Smooth muscle cell (in vitro differentiated cells): ENCODE measurements at regions not wholly inside any gene's neighbourhood (a gene's known extent, or its start where the extent isn't known, plus 50 kb on each side); places are given as distances from the start of the nearest gene placed in this dataset.
"Not testable (repeated sequence)": the region's sequence is repeated elsewhere in the genome, so short reads cannot be mapped to it uniquely, and the experiment has no call there.

ENCODE experiments used
- DNase-seq: peaks from one replicate; lab custom pipeline; 2025; ENCODE audit not compliant: unreplicated experiment; lab: John Stamatoyannopoulos, UW
- H2AFZ ChIP-seq: fragments of 200-600 bp; sonication (generic); 2 replicates; pipeline ENCODE4 v1.6.0; 2016; ENCODE audit warnings: antibody characterized with exemption, low read depth, mild to moderate bottlenecking
- H3F3A ChIP-seq: fragments of 200-600 bp; sonication (generic); 2 replicates; pipeline ENCODE4 v1.6.0; 2017; ENCODE audit warnings: antibody characterized with exemption, low read depth
- H3K27ac ChIP-seq: fragments of 200-600 bp; sonication (generic); 2 replicates; pipeline ENCODE4 v1.5.1; 2016; ENCODE audit warnings: low read depth, mild to moderate bottlenecking
- H3K27me3 ChIP-seq: fragments of 200-600 bp; sonication (generic); 2 replicates; pipeline ENCODE4 v1.6.1; 2016; ENCODE audit warnings: low read depth, mild to moderate bottlenecking
- H3K36me3 ChIP-seq: fragments of 200-600 bp; sonication (generic); 2 replicates; pipeline ENCODE4 v1.5.1; 2016; ENCODE audit warnings: low read depth
- H3K4me1 ChIP-seq: fragments of 200-600 bp; sonication (generic); 2 replicates; pipeline ENCODE4 v1.5.1; 2016; ENCODE audit warnings: low read depth
- H3K4me2 ChIP-seq: fragments of 200-600 bp; sonication (generic); 2 replicates; pipeline ENCODE4 v1.6.0; 2016; ENCODE audit warnings: mild to moderate bottlenecking
- H3K4me3 ChIP-seq: fragments of 200-600 bp; sonication (generic); 2 replicates; pipeline ENCODE4 v1.5.1; 2016; ENCODE audit warnings: mild to moderate bottlenecking
- H3K79me2 ChIP-seq: fragments of 200-600 bp; sonication (generic); 2 replicates; pipeline ENCODE4 v1.6.0; 2016; ENCODE audit warnings: low read depth, mild to moderate bottlenecking
- H3K9ac ChIP-seq: fragments of 200-600 bp; sonication (generic); 2 replicates; pipeline ENCODE4 v1.6.0; 2016; ENCODE audit warnings: low read depth
- H3K9me3 ChIP-seq: fragments of 200-600 bp; sonication (generic); replicated peaks from 2 replicates; pipeline ENCODE4 v1.5.1; 2016; ENCODE audit warnings: low read depth
- H4K20me1 ChIP-seq: fragments of 200-600 bp; sonication (generic); 2 replicates; pipeline ENCODE4 v1.6.0; 2016; ENCODE audit warnings: low read depth
- WGBS: methylation state at CpG from one replicate; pipeline ENCODE4 v1.1.7; 2016; ENCODE audit warnings: low lambda C conversion rate; 5-methylcytosine and 5-hydroxymethylcytosine counted together
- TF ChIP-seq, protein P1 (sequence below): fragments of 200-600 bp; sonication (generic); IDR thresholded peaks from 2 replicates; pipeline ENCODE4 v1.5.1; 2017; ENCODE audit warnings: borderline replicate concordance, mild to moderate bottlenecking, antibody characterized with exemption; ENCODE audit not compliant: insufficient read depth, poor library complexity, severe bottlenecking

DNA sequence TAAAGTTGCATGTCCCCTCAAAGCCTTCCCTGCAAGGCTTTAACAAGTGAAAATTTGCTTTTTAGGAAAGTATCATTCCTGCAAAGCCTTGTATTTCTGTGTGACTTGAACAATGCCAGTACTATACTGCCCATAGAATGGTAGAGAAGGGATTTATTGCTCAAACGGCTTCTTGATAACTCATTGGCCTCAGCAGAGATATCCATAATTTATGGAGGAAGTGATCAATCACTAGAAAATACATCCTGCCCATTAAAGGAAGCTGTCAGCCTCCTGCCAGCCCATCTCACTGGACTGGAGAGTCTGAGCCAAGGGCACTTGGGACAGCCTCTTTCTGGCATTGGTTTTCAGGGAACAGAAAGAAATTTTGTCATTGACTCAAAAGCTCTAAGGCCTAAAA, 152.6 kb downstream of the XPNPEP1 start:
- Histone ChIP-seq H3K4me3 (no peak overlapping the region), H3K27me3 (no peaks in the 10 kb centered on the region), H3K9me3 (no peaks in the 10 kb centered on the region), H4K20me1 (no peaks in the 10 kb centered on the region), H3K4me2 (no peak overlapping the region), H3K9ac (no peak overlapping the region), H3K4me1 (no peaks in the 10 kb centered on the region), H3F3A (peaks cover 6% of the 10 kb centered on the region), H3K36me3 (no peaks in the 10 kb centered on the region), H3K79me2 (no peaks in the 10 kb centered on the region), H3K27ac (no peak overlapping the region), H2AFZ (no peak overlapping the region)
- no peak for DNase-seq
- 20% methylated on average over 1 of the region's 1 CpG for WGBS
- TF ChIP-seq, protein P1, sequence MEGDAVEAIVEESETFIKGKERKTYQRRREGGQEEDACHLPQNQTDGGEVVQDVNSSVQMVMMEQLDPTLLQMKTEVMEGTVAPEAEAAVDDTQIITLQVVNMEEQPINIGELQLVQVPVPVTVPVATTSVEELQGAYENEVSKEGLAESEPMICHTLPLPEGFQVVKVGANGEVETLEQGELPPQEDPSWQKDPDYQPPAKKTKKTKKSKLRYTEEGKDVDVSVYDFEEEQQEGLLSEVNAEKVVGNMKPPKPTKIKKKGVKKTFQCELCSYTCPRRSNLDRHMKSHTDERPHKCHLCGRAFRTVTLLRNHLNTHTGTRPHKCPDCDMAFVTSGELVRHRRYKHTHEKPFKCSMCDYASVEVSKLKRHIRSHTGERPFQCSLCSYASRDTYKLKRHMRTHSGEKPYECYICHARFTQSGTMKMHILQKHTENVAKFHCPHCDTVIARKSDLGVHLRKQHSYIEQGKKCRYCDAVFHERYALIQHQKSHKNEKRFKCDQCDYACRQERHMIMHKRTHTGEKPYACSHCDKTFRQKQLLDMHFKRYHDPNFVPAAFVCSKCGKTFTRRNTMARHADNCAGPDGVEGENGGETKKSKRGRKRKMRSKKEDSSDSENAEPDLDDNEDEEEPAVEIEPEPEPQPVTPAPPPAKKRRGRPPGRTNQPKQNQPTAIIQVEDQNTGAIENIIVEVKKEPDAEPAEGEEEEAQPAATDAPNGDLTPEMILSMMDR: no peak

DNA sequence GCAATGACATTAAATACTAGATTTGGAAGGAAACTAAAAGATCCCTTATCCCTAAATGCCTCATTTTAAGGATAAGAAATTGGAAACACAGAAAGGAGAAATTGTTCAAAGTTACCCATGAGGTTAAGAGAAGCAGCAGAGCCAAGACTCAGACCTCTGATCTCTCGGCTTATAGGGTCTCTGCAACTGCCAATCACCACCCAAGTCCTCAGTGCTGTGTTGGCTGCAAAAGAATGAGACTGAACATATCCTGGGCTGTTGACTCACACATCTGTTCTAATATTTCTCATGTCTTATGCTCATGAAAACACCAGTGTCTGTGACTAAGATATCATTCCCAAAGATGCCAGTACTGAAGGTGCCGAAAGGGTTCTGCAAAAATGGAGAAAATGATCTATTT, 153.3 kb downstream of the XPNPEP1 start:
- Histone ChIP-seq H3K79me2 (no peaks in the 10 kb centered on the region), H3F3A (peaks cover 6% of the 10 kb centered on the region), H4K20me1 (no peaks in the 10 kb centered on the region), H2AFZ (no peak overlapping the region), H3K9me3 (no peaks in the 10 kb centered on the region), H3K4me1 (no peaks in the 10 kb centered on the region), H3K9ac (no peak overlapping the region), H3K27me3 (no peaks in the 10 kb centered on the region), H3K27ac (no peak overlapping the region), H3K4me2 (no peak overlapping the region), H3K36me3 (no peaks in the 10 kb centered on the region), H3K4me3 (no peak overlapping the region)
- DNase-seq: no peak
- 68% methylated on average over 2 of the region's 2 CpGs for WGBS
- TF ChIP-seq, protein P1: no peak

DNA sequence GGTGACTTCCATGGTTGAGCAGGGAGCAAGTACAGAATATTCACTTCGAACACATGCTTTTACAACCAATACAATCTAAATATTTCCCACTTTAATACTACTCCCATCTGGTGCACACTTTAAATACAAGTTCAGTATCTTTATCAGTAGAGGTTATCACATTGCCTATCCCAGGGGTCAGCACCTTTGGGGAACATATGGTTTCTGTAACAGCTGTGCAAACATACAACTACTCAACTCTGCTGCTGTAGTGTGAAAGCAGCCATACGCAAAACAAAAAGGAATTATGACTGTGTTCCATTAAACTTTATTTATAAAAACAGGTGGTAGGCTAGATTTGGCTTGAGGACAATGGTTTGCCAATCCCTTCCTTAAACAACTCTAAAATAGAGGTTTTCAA, 157.5 kb downstream of the XPNPEP1 start:
- 90% methylated on average over 2 of the region's 2 CpGs for WGBS
- Histone ChIP-seq H3K4me2 (no peak overlapping the region), H4K20me1 (no peaks in the 10 kb centered on the region), H3F3A (peaks cover 6% of the 10 kb centered on the region), H3K4me3 (no peak overlapping the region), H3K79me2 (no peaks in the 10 kb centered on the region), H3K27me3 (no peaks in the 10 kb centered on the region), H3K9me3 (no peaks in the 10 kb centered on the region), H3K4me1 (no peaks in the 10 kb centered on the region), H2AFZ (no peak overlapping the region), H3K9ac (no peak overlapping the region), H3K36me3 (no peaks in the 10 kb centered on the region), H3K27ac (no peak overlapping the region)
- TF ChIP-seq, protein P1: no peak
- no peak for DNase-seq

DNA sequence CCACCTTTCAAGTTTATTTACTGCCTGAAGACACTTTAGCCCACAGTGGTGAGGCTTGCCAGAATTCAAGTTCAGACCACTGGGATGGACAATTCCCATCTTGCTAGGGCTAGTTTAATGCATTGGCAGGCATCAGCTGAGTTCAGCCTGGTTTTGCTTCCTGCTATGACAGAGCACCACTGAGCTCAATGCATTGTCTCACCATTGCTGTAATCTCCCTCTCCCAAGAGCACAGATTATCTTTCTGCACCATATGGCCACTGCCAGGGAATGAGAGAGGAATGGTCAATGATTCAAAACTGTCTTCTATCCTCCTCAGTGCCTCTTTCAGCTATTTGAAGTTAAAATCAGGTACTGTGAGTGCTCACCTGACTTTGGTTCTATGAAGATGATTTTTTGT, 160.8 kb downstream of the XPNPEP1 start:
- H3K9ac ChIP-seq: no peak overlapping the region
- H3K27me3 ChIP-seq: no peaks in the 10 kb centered on the region
- H3K36me3 ChIP-seq: no peaks in the 10 kb centered on the region
- no peak overlapping the region for H3K4me3 ChIP-seq
- H3K4me1 ChIP-seq: no peaks in the 10 kb centered on the region
- H3K4me2 ChIP-seq: no peak overlapping the region
- no peaks in the 10 kb centered on the region for H3K9me3 ChIP-seq
- H3F3A ChIP-seq: no peaks in the 10 kb centered on the region
- TF ChIP-seq, protein P1: no peak
- no peaks in the 10 kb centered on the region for H3K79me2 ChIP-seq
- H3K27ac ChIP-seq: no peak overlapping the region
- no peak overlapping the region for H2AFZ ChIP-seq
- no peaks in the 10 kb centered on the region for H4K20me1 ChIP-seq
- no peak for DNase-seq

DNA sequence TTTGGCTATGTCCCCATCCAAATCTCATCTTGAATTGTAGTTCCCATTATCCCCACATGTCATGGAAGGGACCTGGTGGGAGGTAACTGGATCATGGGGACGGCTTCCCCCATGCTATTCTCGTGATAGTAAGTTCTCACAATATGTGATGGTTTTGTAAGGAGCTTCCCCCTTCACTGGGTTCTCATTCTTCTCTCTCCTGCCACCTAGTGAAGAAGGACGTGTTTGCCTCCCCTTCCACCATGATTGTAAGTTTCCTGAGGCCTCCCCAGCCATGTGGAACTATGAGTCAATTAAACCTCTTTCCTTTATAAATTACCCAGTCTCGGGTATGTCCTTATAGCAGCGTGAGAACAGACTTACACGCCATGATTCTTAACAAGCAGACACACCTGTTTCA, 165.6 kb downstream of the XPNPEP1 start:
- not testable (repeated sequence) for H3K4me3 ChIP-seq, H3K79me2 ChIP-seq, H3K36me3 ChIP-seq, H3K27ac ChIP-seq, H3K27me3 ChIP-seq, H3K9me3 ChIP-seq, H3K9ac ChIP-seq, H4K20me1 ChIP-seq, H3K4me1 ChIP-seq, H2AFZ ChIP-seq, DNase-seq, H3F3A ChIP-seq, H3K4me2 ChIP-seq
- WGBS: 63% methylated on average over 6 of the region's 6 CpGs
